ENCODE measurements at regions not wholly inside any gene's neighbourhood (a gene's known extent, or its start where the extent isn't known, plus 50 kb on each side); places are given as distances from the start of the nearest gene placed in this dataset.

GRCh38 chr12:34361721-34362316 is 339.5 kb downstream of the ALG10 start:
- H2AFZ ChIP-seq, result no peak overlapping the region
- H3K4me3 ChIP-seq (ENCODE audit: low read depth, low read length), result no peak overlapping the region
- no peak overlapping the region for H3K9ac ChIP-seq
- H3K9me3 ChIP-seq (ENCODE audit: control insufficient read depth, low read length), result no peaks in the 10 kb centered on the region
- no peak overlapping the region for H3K27ac ChIP-seq
- H3K79me2 ChIP-seq, result no peaks in the 10 kb centered on the region
- no peaks in the 10 kb centered on the region for H3K27me3 ChIP-seq (ENCODE audit: control insufficient read depth, insufficient read depth, low read length)
- H3K4me1 ChIP-seq, result no peaks in the 10 kb centered on the region
- TF ChIP-seq CTCF (IDR thresholded peaks at IDR 0.05), result no peak
- H3K4me2 ChIP-seq (ENCODE audit: low read length), result no peak overlapping the region
- no peaks in the 10 kb centered on the region for H3K36me3 ChIP-seq (ENCODE audit: control insufficient read depth, insufficient read depth, low read length)

- TF ChIP-seq CTCF (IDR thresholded peaks at IDR 0.05), result no peak
- H3K9me3 ChIP-seq (ENCODE audit: control insufficient read depth, low read length), result no peaks in the 10 kb centered on the region
- no peak overlapping the region for H2AFZ ChIP-seq
- no peak overlapping the region for H3K4me3 ChIP-seq (ENCODE audit: low read depth, low read length)
- no peak overlapping the region for H3K9ac ChIP-seq
- H3K27ac ChIP-seq, result no peak overlapping the region
- no peaks in the 10 kb centered on the region for H3K27me3 ChIP-seq (ENCODE audit: control insufficient read depth, insufficient read depth, low read length)
- no peaks in the 10 kb centered on the region for H3K36me3 ChIP-seq (ENCODE audit: control insufficient read depth, insufficient read depth, low read length)
- H3K4me1 ChIP-seq, result no peaks in the 10 kb centered on the region
- no peak overlapping the region for H3K4me2 ChIP-seq (ENCODE audit: low read length)
- no peaks in the 10 kb centered on the region for H3K79me2 ChIP-seq
Observed at GRCh38 chr12:34363050-34363673, 340.9 kb downstream of the ALG10 start.

GRCh38 chr12:34368079-34368478 is 345.8 kb downstream of the ALG10 start:
- no peak overlapping the region for H3K9ac ChIP-seq
- no peak overlapping the region for H3K4me3 ChIP-seq (ENCODE audit: low read depth, low read length)
- H3K27me3 ChIP-seq (ENCODE audit: control insufficient read depth, insufficient read depth, low read length), result no peaks in the 10 kb centered on the region
- no peak overlapping the region for H2AFZ ChIP-seq
- H3K36me3 ChIP-seq (ENCODE audit: control insufficient read depth, insufficient read depth, low read length), result no peaks in the 10 kb centered on the region
- H3K9me3 ChIP-seq (ENCODE audit: control insufficient read depth, low read length), result no peaks in the 10 kb centered on the region
- no peak overlapping the region for H3K27ac ChIP-seq
- no peak for TF ChIP-seq CTCF (IDR thresholded peaks at IDR 0.05)
- H3K79me2 ChIP-seq, result no peaks in the 10 kb centered on the region
- no peak overlapping the region for H3K4me2 ChIP-seq (ENCODE audit: low read length)
- H3K4me1 ChIP-seq, result no peaks in the 10 kb centered on the region

DNA sequence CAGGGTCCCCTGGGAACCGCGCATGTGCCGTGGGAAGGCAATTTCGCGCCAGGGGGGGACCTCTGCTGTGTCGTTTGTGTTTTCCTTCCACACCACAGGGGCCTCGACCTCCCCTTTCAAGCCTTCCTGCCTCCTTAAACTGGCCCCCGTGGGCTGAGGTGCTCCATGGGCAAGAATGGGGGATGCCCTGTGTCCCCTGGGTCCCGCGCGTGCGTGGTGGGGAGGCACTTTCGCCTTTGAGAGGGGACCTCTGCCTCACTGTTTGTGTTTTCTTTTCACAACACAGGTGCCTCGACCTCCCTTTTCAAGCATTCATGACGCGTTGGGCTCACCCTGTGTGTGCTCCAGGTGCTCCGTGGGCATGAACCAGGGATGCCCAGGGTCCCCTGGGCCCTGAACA is 348.8 kb downstream of the ALG10 start:
- H3K4me3 ChIP-seq (ENCODE audit: low read depth, low read length), result no peak overlapping the region
- H3K27ac ChIP-seq, result no peak overlapping the region
- TF ChIP-seq CTCF (IDR thresholded peaks at IDR 0.05), result no peak
- no peaks in the 10 kb centered on the region for H3K36me3 ChIP-seq (ENCODE audit: control insufficient read depth, insufficient read depth, low read length)
- no peak overlapping the region for H2AFZ ChIP-seq
- no peaks in the 10 kb centered on the region for H3K9me3 ChIP-seq (ENCODE audit: control insufficient read depth, low read length)
- no peaks in the 10 kb centered on the region for H3K79me2 ChIP-seq
- H3K4me1 ChIP-seq, result no peaks in the 10 kb centered on the region
- H3K9ac ChIP-seq, result no peak overlapping the region
- no peaks in the 10 kb centered on the region for H3K27me3 ChIP-seq (ENCODE audit: control insufficient read depth, insufficient read depth, low read length)
- H3K4me2 ChIP-seq (ENCODE audit: low read length), result no peak overlapping the region

DNA sequence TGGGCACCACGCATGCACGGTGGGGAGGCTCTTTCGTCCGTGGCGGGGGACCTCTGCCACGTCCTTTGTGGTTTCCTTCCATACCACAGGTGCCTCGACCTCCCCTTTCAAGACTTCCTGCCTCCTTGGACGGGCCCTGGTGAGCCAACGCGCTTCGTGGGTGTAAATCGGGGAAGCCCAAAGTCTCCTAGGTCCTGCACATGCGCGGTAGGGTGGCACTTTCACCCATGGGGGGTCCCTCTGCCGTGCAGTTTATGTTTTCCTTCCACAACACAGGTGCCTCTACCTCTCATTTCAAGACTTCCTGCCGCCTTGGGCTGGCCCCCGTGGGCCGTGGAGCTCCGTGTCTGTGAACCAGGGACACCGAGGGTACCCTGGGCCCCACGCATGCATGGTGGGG is 349.7 kb downstream of the ALG10 start:
- H3K4me3 ChIP-seq (ENCODE audit: low read depth, low read length), result no peak overlapping the region
- H3K9ac ChIP-seq, result no peak overlapping the region
- no peak overlapping the region for H2AFZ ChIP-seq
- H3K36me3 ChIP-seq (ENCODE audit: control insufficient read depth, insufficient read depth, low read length), result no peaks in the 10 kb centered on the region
- no peak overlapping the region for H3K4me2 ChIP-seq (ENCODE audit: low read length)
- TF ChIP-seq CTCF (IDR thresholded peaks at IDR 0.05), result no peak
- H3K9me3 ChIP-seq (ENCODE audit: control insufficient read depth, low read length), result no peaks in the 10 kb centered on the region
- no peaks in the 10 kb centered on the region for H3K4me1 ChIP-seq
- H3K27ac ChIP-seq, result no peak overlapping the region
- no peaks in the 10 kb centered on the region for H3K27me3 ChIP-seq (ENCODE audit: control insufficient read depth, insufficient read depth, low read length)
- no peaks in the 10 kb centered on the region for H3K79me2 ChIP-seq

All from parathyroid adenoma (tissue), 2 donors.